Left lung (tissue), 4 donors: ENCODE measurements at regions not wholly inside any gene's neighbourhood (a gene's known extent, or its start where the extent isn't known, plus 50 kb on each side); places are given as distances from the start of the nearest gene placed in this dataset.

Source experiments
- ATAC-seq: fragments of 200-7000 bp; cut with Tn5 transposase; one replicate; pipeline ENCODE4 v1.9.1; 2020; ENCODE audit warnings: moderate library complexity
- DNase-seq, 4 donors: peaks; one replicate each; pipeline ENCODE4 v3.0.0-alpha.2; 2013 to 2020
- H3K27ac ChIP-seq, 2 donors: fragments of 200-600 bp; sonication (generic) in 1 of 2; one replicate each; pipeline versions ENCODE4 v1.5.0 to v1.8.0; 2020 to 2021
- H3K27me3 ChIP-seq, 2 donors: fragments of 200-600 bp; sonication (generic) in 1 of 2; one replicate each; pipeline versions ENCODE4 v1.5.0 to v1.8.0; 2020 to 2021
- H3K36me3 ChIP-seq, 2 donors: fragments of 200-600 bp; sonication (generic) in 1 of 2; one replicate each; pipeline versions ENCODE4 v1.5.0 to v1.8.0; 2020 to 2021
- H3K4me1 ChIP-seq, 2 donors: fragments of 200-600 bp; one replicate each; pipeline ENCODE4 v1.8.0; 2021
- H3K4me3 ChIP-seq, 2 donors: fragments of 200-600 bp; sonication (generic) in 1 of 2; one replicate each; pipeline versions ENCODE4 v1.5.0 to v1.8.0; 2020 to 2021; ENCODE audit warnings: mild to moderate bottlenecking in 1 of 2
- H3K9me3 ChIP-seq, 2 donors: fragments of 200-600 bp; sonication (generic) in 1 of 2; one replicate each; pipeline versions ENCODE4 v1.5.0 to v1.8.0; 2020 to 2021
- CTCF ChIP-seq, 2 donors: fragments of 200-600 bp; sonication (generic) in 1 of 2; IDR thresholded peaks; one replicate each; pipeline versions ENCODE4 v1.5.0 to v1.8.0; 2021; ENCODE audit warnings: antibody characterized with exemption in 2 of 2
- intact Hi-C, 2 donors: fragments of 100-400 bp; cut with DNase I; formaldehyde crosslinking; loops; one replicate each; pipeline versions ENCODE4 v1.11.2 to v1.14.2; 2022
- donor health status: DM: no; HTN: yes; CAD: no.
- donor health status: DM: no; HTN: no; CAD: no.

- TF ChIP-seq CTCF (IDR thresholded peaks at IDR 0.05), result peak; percentile 73 to 79
- DNase-seq, result peak in 3 of 4 donors; percentile 58 to 83 (median 70)
- intact Hi-C loops, result loop anchor here in 1 of 2 donors (10.0 kb wide), 1 partner anchor 164 kb away; no protein-coding TSS in a partner anchor
- Histone ChIP-seq H3K27ac (no peak overlapping the region), H3K4me1 (peaks cover 0 to 4% of the 10 kb centered on the region in 2 donors), H3K27me3 (no peaks in the 10 kb centered on the region), H3K36me3 (no peaks in the 10 kb centered on the region), H3K4me3 (no peak overlapping the region), H3K9me3 (no peaks in the 10 kb centered on the region)
- ATAC-seq, result peak; percentile 90
Observed at GRCh38 chr17:72560303-72561247, 439.8 kb downstream of the SOX9 start.

GRCh38 chr17:72561266-72561665 is 440.4 kb downstream of the SOX9 start:
- Histone ChIP-seq H3K27ac (no peak overlapping the region), H3K4me1 (peaks cover 0 to 4% of the 10 kb centered on the region in 2 donors), H3K27me3 (no peaks in the 10 kb centered on the region), H3K36me3 (no peaks in the 10 kb centered on the region), H3K9me3 (no peaks in the 10 kb centered on the region), H3K4me3 (no peak overlapping the region)
- intact Hi-C loops, result loop anchor here in 1 of 2 donors (10.0 kb wide), 1 partner anchor 164 kb away; no protein-coding TSS in a partner anchor
- ATAC-seq, result no peak
- no peak for TF ChIP-seq CTCF (IDR thresholded peaks at IDR 0.05)
- DNase-seq, result no peak

GRCh38 chr17:72561680-72562079 is 440.9 kb downstream of the SOX9 start:
- Histone ChIP-seq H3K27me3 (no peaks in the 10 kb centered on the region), H3K27ac (no peak overlapping the region), H3K36me3 (no peaks in the 10 kb centered on the region), H3K4me1 (peaks cover 0 to 4% of the 10 kb centered on the region in 2 donors), H3K9me3 (no peaks in the 10 kb centered on the region), H3K4me3 (no peak overlapping the region)
- ATAC-seq (no peak), DNase-seq (no peak)
- TF ChIP-seq CTCF (IDR thresholded peaks at IDR 0.05), result no peak
- intact Hi-C loops, result loop anchor here in 1 of 2 donors (10.0 kb wide), 1 partner anchor 163 kb away; no protein-coding TSS in a partner anchor

DNA sequence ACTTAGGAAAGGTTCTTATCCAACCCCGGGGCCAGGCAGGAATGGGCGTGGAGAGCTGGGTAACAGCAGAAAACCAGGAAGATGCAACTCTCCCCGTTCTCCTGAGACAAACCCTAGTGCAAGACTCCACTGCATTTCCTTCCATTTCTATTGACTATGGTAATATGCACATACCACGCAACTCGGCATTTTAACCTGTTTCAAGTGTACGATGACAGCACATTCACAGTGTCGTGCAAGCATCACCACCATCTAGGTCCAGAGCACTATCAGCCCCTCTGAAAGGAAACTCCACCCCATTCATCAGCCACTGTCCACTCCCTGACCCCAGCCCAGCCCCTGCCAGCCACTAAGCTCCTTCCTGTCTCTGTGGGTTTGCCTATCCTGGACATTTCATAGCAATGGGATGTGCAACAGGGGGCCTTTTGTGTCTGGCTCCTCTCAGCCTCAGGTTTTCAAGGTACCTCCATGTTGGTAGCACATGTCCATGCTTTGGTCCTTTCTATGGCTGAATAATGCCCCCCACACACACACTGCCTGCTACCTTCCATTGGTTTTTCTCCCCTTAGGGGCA is 441.9 kb downstream of the SOX9 start:
- H3K4me1 ChIP-seq, result peaks cover 0 to 4% of the 10 kb centered on the region in 2 donors
- no peak overlapping the region for H3K4me3 ChIP-seq
- intact Hi-C loops, result loop anchor here in 1 of 2 donors (10.0 kb wide), 1 partner anchor 162 kb away; no protein-coding TSS in a partner anchor
- H3K27me3 ChIP-seq, result peaks cover 0 to 2% of the 10 kb centered on the region in 2 donors
- no peaks in the 10 kb centered on the region for H3K36me3 ChIP-seq
- DNase-seq, result no peak
- no peak for TF ChIP-seq CTCF (IDR thresholded peaks at IDR 0.05)
- no peak for ATAC-seq
- no peak overlapping the region for H3K27ac ChIP-seq
- no peaks in the 10 kb centered on the region for H3K9me3 ChIP-seq

GRCh38 chr17:72563952-72564351 is 443.1 kb downstream of the SOX9 start:
- Histone ChIP-seq H3K4me1 (peaks cover 0 to 4% of the 10 kb centered on the region in 2 donors), H3K27me3 (peaks cover 0 to 12% of the 10 kb centered on the region in 2 donors), H3K27ac (no peak overlapping the region), H3K36me3 (no peaks in the 10 kb centered on the region), H3K9me3 (no peaks in the 10 kb centered on the region), H3K4me3 (no peak overlapping the region)
- intact Hi-C loops, result loop anchor here in 1 of 2 donors (10.0 kb wide), 1 partner anchor 161 kb away; no protein-coding TSS in a partner anchor
- TF ChIP-seq CTCF (IDR thresholded peaks at IDR 0.05), result no peak
- DNase-seq (no peak), ATAC-seq (no peak)
